GM23338 (cell line): ENCODE measurements at regions not wholly inside any gene's neighbourhood (a gene's known extent, or its start where the extent isn't known, plus 50 kb on each side); places are given as distances from the start of the nearest gene placed in this dataset.
"Not testable (repeated sequence)": the region's sequence is repeated elsewhere in the genome, so short reads cannot be mapped to it uniquely, and the experiment has no call there.

Source experiments
- ATAC-seq: fragments of 200-7000 bp; cut with Tn5 transposase; 3 replicates; pipeline ENCODE4 v1.9.1; 2020
- DNase-seq: peaks from one replicate; pipeline ENCODE4 v3.0.0-alpha.2; 2015; ENCODE audit warnings: low spot score
- H2AFZ ChIP-seq: fragments of 200-600 bp; sonication (generic); 2 replicates; pipeline ENCODE4 v1.8.0; 2016; ENCODE audit warnings: antibody characterized with exemption, mild to moderate bottlenecking, moderate library complexity
- H3F3A ChIP-seq: fragments of 200-600 bp; sonication (generic); replicated peaks from 2 replicates; pipeline ENCODE4 v1.8.0; 2017; ENCODE audit warnings: antibody characterized with exemption, mixed run types, low read depth
- H3K27ac ChIP-seq: fragments of 200-600 bp; sonication (generic); 2 replicates; pipeline ENCODE4 v1.6.1; 2016; ENCODE audit warnings: low read depth
- H3K27me3 ChIP-seq: fragments of 200-600 bp; sonication (generic); 2 replicates; pipeline ENCODE4 v1.8.0; 2016; ENCODE audit warnings: mild to moderate bottlenecking, mixed run types, moderate library complexity; ENCODE audit not compliant: insufficient read depth
- H3K36me3 ChIP-seq: fragments of 200-600 bp; sonication (generic); 2 replicates; pipeline ENCODE4 v1.8.0; 2016; ENCODE audit warnings: mild to moderate bottlenecking; ENCODE audit not compliant: insufficient read depth
- H3K4me1 ChIP-seq: fragments of 200-600 bp; sonication (generic); 2 replicates; pipeline ENCODE4 v1.8.0; 2016; ENCODE audit warnings: mild to moderate bottlenecking, moderate library complexity; ENCODE audit not compliant: insufficient read depth
- H3K4me2 ChIP-seq: fragments of 200-600 bp; sonication (generic); 2 replicates; pipeline ENCODE4 v1.7.1; 2017; ENCODE audit warnings: mixed run types
- H3K4me3 ChIP-seq: fragments of 200-600 bp; sonication (generic); 2 replicates; pipeline ENCODE4 v1.6.1; 2016; ENCODE audit warnings: mixed run types
- H3K79me2 ChIP-seq: fragments of 200-600 bp; sonication (generic); replicated peaks from 2 replicates; pipeline ENCODE4 v1.8.0; 2017; ENCODE audit warnings: mild to moderate bottlenecking; ENCODE audit not compliant: insufficient read depth
- H3K9me2 ChIP-seq: fragments of 200-600 bp; sonication (generic); 2 replicates; pipeline ENCODE4 v1.8.0; 2017; ENCODE audit not compliant: insufficient read depth
- H4K20me1 ChIP-seq: fragments of 200-600 bp; sonication (generic); replicated peaks from 2 replicates; pipeline ENCODE4 v1.8.0; 2017; ENCODE audit warnings: mild to moderate bottlenecking; ENCODE audit not compliant: insufficient read depth
- H3K27ac Mint-ChIP-seq: 2 replicates; pipeline ENCODE4 v1.8.0; 2020; ENCODE audit warnings: inconsistent platforms, mild to moderate bottlenecking, moderate library complexity, mixed read lengths
- H3K27me3 Mint-ChIP-seq: 3 replicates; pipeline ENCODE4 v1.8.0; 2022; ENCODE audit warnings: low read depth, mild to moderate bottlenecking, moderate library complexity, mixed read lengths, inconsistent platforms; ENCODE audit not compliant: insufficient read depth, poor library complexity
- H3K36me3 Mint-ChIP-seq: 3 replicates; pipeline ENCODE4 v1.8.0; 2021; ENCODE audit warnings: low read depth, mild to moderate bottlenecking, inconsistent platforms, moderate library complexity, mixed read lengths
- H3K4me1 Mint-ChIP-seq: 3 replicates; pipeline ENCODE4 v1.8.0; 2020; ENCODE audit warnings: mild to moderate bottlenecking, inconsistent platforms, mixed read lengths
- H3K4me3 Mint-ChIP-seq: 3 replicates; pipeline ENCODE4 v1.8.0; 2021; ENCODE audit warnings: moderate library complexity, mild to moderate bottlenecking, inconsistent platforms, mixed read lengths
- H3K9me3 Mint-ChIP-seq: 3 replicates; pipeline ENCODE4 v1.8.0; 2020; ENCODE audit warnings: moderate library complexity, mild to moderate bottlenecking, inconsistent platforms, mixed read lengths
- JUNB ChIP-seq: IDR thresholded peaks from one replicate; pipeline ENCODE4 v1.6.1; 2016; ENCODE audit warnings: antibody characterized with exemption; ENCODE audit not compliant: unreplicated experiment
- STAT1 ChIP-seq: IDR thresholded peaks from one replicate; pipeline ENCODE4 v1.6.1; 2016; ENCODE audit warnings: antibody characterized with exemption; ENCODE audit not compliant: unreplicated experiment
- TF ChIP-seq, protein P1 (sequence below): fragments of 250-450 bp; sonication (Bioruptor Pico); IDR thresholded peaks from 2 replicates; pipeline ENCODE4 v1.5.0; 2020; ENCODE audit warnings: mild to moderate bottlenecking, moderate library complexity
- TF ChIP-seq, protein P2 (sequence below), 2 experiments: fragments of 200-600 bp in 1 of 2; sonication (generic) in 1 of 2; conservative IDR thresholded peaks; 2 replicates each; pipeline versions ENCODE4 v1.5.1 to v1.6.1; 2016 to 2017; ENCODE audit warnings: antibody characterized with exemption in 2 of 2, low read depth in 2 of 2, mild to moderate bottlenecking in 2 of 2, moderate library complexity in 1 of 2

- TF ChIP-seq, protein P1, sequence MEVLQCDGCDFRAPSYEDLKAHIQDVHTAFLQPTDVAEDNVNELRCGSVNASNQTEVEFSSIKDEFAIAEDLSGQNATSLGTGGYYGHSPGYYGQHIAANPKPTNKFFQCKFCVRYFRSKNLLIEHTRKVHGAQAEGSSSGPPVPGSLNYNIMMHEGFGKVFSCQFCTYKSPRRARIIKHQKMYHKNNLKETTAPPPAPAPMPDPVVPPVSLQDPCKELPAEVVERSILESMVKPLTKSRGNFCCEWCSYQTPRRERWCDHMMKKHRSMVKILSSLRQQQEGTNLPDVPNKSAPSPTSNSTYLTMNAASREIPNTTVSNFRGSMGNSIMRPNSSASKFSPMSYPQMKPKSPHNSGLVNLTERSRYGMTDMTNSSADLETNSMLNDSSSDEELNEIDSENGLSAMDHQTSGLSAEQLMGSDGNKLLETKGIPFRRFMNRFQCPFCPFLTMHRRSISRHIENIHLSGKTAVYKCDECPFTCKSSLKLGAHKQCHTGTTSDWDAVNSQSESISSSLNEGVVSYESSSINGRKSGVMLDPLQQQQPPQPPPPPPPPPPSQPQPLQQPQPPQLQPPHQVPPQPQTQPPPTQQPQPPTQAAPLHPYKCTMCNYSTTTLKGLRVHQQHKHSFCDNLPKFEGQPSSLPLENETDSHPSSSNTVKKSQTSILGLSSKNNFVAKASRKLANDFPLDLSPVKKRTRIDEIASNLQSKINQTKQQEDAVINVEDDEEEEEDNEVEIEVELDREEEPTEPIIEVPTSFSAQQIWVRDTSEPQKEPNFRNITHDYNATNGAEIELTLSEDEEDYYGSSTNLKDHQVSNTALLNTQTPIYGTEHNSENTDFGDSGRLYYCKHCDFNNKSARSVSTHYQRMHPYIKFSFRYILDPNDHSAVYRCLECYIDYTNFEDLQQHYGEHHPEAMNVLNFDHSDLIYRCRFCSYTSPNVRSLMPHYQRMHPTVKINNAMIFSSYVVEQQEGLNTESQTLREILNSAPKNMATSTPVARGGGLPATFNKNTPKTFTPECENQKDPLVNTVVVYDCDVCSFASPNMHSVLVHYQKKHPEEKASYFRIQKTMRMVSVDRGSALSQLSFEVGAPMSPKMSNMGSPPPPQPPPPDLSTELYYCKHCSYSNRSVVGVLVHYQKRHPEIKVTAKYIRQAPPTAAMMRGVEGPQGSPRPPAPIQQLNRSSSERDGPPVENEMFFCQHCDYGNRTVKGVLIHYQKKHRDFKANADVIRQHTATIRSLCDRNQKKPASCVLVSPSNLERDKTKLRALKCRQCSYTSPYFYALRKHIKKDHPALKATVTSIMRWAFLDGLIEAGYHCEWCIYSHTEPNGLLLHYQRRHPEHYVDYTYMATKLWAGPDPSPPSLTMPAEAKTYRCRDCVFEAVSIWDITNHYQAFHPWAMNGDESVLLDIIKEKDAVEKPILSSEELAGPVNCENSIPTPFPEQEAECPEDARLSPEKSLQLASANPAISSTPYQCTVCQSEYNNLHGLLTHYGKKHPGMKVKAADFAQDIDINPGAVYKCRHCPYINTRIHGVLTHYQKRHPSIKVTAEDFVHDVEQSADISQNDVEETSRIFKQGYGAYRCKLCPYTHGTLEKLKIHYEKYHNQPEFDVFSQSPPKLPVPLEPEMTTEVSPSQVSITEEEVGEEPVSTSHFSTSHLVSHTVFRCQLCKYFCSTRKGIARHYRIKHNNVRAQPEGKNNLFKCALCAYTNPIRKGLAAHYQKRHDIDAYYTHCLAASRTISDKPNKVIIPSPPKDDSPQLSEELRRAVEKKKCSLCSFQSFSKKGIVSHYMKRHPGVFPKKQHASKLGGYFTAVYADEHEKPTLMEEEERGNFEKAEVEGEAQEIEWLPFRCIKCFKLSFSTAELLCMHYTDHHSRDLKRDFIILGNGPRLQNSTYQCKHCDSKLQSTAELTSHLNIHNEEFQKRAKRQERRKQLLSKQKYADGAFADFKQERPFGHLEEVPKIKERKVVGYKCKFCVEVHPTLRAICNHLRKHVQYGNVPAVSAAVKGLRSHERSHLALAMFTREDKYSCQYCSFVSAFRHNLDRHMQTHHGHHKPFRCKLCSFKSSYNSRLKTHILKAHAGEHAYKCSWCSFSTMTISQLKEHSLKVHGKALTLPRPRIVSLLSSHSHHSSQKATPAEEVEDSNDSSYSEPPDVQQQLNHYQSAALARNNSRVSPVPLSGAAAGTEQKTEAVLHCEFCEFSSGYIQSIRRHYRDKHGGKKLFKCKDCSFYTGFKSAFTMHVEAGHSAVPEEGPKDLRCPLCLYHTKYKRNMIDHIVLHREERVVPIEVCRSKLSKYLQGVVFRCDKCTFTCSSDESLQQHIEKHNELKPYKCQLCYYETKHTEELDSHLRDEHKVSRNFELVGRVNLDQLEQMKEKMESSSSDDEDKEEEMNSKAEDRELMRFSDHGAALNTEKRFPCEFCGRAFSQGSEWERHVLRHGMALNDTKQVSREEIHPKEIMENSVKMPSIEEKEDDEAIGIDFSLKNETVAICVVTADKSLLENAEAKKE (CRISPR knock-in tag): no peak
Measured at GRCh38 chr13:24564881-24565280, 52.3 kb upstream of the PARP4 start (continued).

DNA sequence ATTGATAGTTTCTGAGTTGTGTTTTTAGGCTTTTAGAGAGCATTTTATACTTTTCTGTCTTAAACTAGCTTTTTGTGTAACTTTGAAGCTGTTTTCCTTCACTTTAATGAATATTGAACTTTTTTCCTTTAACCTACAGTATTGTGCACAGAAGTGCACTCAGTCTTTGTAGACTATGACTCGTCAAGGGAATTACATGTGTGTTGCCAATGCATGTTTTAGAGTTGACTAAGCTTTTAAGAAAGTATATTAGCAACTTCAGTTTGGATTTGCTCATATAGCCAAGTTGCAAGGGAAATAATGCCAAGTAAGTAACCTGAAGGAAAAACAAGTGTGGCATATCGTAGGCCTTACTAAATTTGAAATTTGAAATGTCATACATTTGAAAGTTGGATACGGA, 55.0 kb upstream of the PARP4 start:
- H3K27ac ChIP-seq, H3K9me3 Mint-ChIP-seq, H3F3A ChIP-seq, H3K4me1 Mint-ChIP-seq, H3K27me3 ChIP-seq, H3K4me1 ChIP-seq, H3K36me3 Mint-ChIP-seq, H3K4me2 ChIP-seq, ATAC-seq, H3K4me3 Mint-ChIP-seq, DNase-seq, H3K4me3 ChIP-seq, H3K36me3 ChIP-seq, H4K20me1 ChIP-seq, H3K27me3 Mint-ChIP-seq, H3K9me2 ChIP-seq, H3K27ac Mint-ChIP-seq, H2AFZ ChIP-seq, H3K79me2 ChIP-seq: not testable (repeated sequence)

DNA sequence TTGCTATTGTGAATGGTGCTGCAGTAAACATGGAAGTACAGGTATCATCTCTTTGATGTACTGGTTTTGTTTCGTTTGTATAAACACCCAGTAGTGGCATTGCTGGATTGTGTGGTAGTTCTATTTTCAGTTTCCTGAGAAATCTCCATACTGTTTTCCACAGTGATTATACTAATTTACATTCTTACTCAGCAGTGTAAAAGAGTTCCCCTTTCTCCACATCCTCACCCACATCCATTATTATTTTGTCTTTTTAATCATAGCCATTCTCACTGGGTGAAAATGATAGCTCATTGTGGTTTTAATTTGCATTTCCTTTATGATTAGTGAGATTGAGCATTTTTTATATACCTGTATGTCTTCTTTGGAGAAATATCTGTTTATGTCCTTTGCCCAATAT, 62.3 kb upstream of the PARP4 start:
- DNase-seq (no peak), ATAC-seq (no peak)
- no peaks in the 10 kb centered on the region for H3F3A ChIP-seq
- no peak overlapping the region for H3K4me3 ChIP-seq
- H3K27ac Mint-ChIP-seq: no peak overlapping the region
- no peaks in the 10 kb centered on the region for H3K4me1 Mint-ChIP-seq
- no peaks in the 10 kb centered on the region for H3K4me1 ChIP-seq
- no peak overlapping the region for H2AFZ ChIP-seq
- H3K4me2 ChIP-seq: no peak overlapping the region
- no peaks in the 10 kb centered on the region for H3K9me2 ChIP-seq
- H4K20me1 ChIP-seq: no peaks in the 10 kb centered on the region
- no peak overlapping the region for H3K27ac ChIP-seq
- no peak overlapping the region for H3K4me3 Mint-ChIP-seq
- no peaks in the 10 kb centered on the region for H3K27me3 ChIP-seq
- no peaks in the 10 kb centered on the region for H3K27me3 Mint-ChIP-seq
- H3K36me3 Mint-ChIP-seq: no peaks in the 10 kb centered on the region; the same call in 2 of the 3 replicates
- no peaks in the 10 kb centered on the region for H3K36me3 ChIP-seq
- H3K9me3 Mint-ChIP-seq: no peaks in the 10 kb centered on the region
- H3K79me2 ChIP-seq: no peaks in the 10 kb centered on the region
- TF ChIP-seq, protein P2, sequence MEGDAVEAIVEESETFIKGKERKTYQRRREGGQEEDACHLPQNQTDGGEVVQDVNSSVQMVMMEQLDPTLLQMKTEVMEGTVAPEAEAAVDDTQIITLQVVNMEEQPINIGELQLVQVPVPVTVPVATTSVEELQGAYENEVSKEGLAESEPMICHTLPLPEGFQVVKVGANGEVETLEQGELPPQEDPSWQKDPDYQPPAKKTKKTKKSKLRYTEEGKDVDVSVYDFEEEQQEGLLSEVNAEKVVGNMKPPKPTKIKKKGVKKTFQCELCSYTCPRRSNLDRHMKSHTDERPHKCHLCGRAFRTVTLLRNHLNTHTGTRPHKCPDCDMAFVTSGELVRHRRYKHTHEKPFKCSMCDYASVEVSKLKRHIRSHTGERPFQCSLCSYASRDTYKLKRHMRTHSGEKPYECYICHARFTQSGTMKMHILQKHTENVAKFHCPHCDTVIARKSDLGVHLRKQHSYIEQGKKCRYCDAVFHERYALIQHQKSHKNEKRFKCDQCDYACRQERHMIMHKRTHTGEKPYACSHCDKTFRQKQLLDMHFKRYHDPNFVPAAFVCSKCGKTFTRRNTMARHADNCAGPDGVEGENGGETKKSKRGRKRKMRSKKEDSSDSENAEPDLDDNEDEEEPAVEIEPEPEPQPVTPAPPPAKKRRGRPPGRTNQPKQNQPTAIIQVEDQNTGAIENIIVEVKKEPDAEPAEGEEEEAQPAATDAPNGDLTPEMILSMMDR (conservative IDR thresholded peaks at IDR 0.05; ENCODE audit: low read depth in 2 of 2): no peak
- TF ChIP-seq JUNB: no peak
- no peak for TF ChIP-seq STAT1
